GM21786 (cell line): ENCODE measurements at regions not wholly inside any gene's neighbourhood (a gene's known extent, or its start where the extent isn't known, plus 50 kb on each side); places are given as distances from the start of the nearest gene placed in this dataset.
"Not testable (repeated sequence)": the region's sequence is repeated elsewhere in the genome, so short reads cannot be mapped to it uniquely, and the experiment has no call there.

Experiments
- ATAC-seq: cut with Tn5 transposase; IDR thresholded peaks from one replicate; pipeline ENCODE4 v1.9.1; 2021; ENCODE audit not compliant: unreplicated experiment

- ATAC-seq: no peak
Observed at GRCh38 chr5:83001796-83002381, 75.3 kb downstream of the TMEM167A start.

- no peak for ATAC-seq
Observed at GRCh38 chr5:83000922-83001321, 76.3 kb downstream of the TMEM167A start.

GRCh38 chr5:83000428-83000827 lies 76.8 kb downstream of the TMEM167A start:
- no peak for ATAC-seq

GRCh38 chr5:82993416-82993815 lies 83.8 kb downstream of the TMEM167A start:
- ATAC-seq: no peak

DNA sequence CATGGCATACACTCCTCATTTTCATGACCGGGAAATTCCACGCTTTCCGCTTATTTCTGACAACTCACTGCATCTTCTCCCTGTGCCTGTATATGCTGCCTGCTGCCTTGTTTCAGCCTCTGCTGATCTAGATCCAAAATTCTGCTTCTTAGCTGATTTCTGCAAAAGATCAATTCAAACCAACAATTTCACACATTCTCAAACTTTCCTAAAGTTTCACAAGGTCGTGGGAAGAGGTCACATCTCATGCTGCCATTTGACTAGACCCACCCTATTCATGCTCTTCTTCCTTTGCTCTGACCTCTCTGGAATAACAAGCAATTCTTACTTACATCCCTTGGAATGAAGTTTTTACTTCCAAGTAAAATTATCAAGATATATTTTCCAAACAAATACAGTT lies 84.5 kb downstream of the TMEM167A start:
- ATAC-seq: no peak

GRCh38 chr5:82991678-82992323 lies 85.4 kb downstream of the TMEM167A start:
- ATAC-seq: no peak

GRCh38 chr5:82991059-82991458 lies 86.1 kb downstream of the TMEM167A start:
- no peak for ATAC-seq

DNA sequence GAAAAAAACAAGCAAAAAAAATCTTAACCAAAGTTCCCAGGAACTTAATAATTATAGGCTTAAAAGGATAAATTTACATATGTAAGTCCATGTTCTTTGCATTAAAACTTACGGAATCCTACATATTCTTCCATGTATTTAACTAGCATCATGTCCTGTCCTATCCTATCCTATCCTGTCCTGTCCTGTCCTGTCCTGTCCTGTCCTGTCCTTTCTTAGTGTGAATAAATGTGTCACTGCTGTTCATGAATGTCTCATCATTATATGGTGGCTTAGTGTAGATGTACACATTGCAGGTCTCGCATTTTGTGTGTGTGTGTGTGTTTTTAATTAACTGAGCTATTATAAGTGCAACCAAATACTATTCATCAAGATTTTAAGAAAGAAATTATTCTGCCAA lies 90.0 kb downstream of the TMEM167A start:
- no peak for ATAC-seq

DNA sequence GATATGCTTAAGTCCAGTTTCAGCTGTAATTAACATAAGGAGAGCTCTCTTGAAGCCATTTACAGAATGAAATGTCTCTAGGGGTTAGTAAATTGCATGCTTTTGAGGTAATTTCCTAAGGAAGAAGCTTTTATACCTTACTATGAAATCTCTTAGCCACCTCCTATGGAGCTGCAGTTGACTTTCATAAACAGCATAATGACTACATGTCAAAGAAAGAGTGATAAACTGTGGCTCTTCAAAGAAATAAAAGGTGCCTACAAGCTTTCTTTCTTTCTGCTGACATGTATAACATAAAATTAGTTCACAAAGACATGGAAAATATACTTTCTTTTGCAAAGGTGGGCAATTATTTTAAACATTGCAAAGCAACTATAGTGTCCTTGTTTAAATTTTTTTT lies 90.8 kb downstream of the TMEM167A start:
- no peak for ATAC-seq

GRCh38 chr5:82985763-82986162 lies 91.4 kb downstream of the TMEM167A start:
- ATAC-seq: no peak

DNA sequence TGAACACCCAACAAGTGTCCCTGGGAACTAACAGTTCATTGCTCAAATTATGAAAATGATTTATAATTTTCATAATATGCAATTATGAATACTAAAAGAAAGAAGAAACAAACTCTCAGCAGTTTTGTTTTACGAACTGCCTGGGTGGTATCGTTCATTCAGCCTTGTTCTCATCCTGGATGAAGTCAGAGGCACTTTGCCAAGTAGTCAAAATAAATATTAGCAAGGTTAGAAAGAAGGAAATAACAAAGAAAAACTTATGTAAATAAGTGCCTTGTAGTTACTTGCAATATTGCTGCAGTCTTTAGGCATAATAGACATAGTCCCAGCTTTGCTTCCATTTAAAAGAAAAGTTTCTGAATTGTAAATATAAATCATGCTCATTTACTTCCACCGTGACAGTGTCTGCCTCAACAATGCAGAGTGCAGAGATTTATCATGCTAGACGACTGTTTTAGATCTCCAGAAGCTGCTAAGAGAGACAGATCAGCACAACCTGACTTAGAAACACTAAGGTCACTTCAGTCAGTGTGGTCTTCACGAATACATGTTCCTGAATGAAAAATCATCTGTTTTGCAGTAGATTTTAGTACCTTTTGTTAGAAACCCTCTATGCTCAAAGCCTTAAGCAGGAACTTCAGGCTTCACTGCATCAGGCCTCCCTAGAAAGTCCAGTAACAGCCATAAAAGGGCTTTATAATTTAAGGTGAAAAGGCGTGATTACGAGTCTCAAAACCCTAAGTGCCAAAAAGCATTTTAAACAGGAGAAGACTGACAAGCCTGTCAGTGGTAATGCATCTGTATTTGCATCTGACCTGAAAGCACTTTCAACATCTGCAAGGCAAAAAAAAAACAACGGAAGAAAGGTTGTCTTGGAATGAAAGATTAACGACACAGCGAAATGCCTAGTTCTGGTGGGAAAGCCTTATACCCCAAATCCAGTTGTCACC lies 92.1 kb downstream of the TMEM167A start:
- no peak for ATAC-seq

DNA sequence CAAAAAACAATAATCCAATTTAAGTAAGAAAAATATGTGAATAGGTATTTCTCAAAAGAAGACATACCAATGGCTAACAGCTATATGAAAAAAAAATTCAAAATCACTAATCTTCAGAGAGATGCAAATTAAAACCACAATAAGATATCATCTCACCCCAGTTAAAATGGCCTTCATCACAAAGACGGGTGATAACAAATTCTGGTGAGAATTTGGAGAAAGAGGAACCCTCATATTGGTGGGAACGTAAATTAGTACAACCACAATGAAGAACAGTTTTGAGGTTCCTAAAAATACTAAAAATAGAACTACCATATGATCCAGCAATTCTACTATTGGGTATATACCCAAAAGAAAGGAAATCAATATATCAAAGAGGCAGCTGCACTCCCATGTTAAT lies 94.3 kb downstream of the TMEM167A start:
- ATAC-seq: no peak

GRCh38 chr5:82976887-82977286 lies 100.3 kb downstream of the TMEM167A start:
- ATAC-seq: not testable (repeated sequence)

- ATAC-seq: no peak
Observed at GRCh38 chr5:82975812-82976211, 101.4 kb downstream of the TMEM167A start.

DNA sequence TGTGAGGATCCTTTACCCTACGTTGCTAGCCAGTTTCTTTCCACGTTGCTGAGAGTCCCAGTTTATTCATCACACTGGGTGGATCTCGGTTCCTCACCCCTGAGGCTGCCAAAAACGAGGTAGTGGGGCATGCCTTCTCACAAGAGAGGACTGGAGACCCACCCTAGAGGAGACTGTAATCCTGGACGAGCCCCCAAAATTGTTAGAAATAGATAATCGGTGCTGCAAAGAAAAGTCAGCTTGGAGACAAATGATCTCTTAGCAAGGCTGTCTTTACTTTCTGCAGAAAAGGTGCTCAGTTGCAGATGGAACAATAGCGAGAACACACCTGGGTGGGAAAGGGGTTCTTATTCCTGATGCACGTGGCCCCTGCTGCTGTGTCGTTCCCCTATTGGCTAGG lies 101.8 kb downstream of the TMEM167A start:
- no peak for ATAC-seq

DNA sequence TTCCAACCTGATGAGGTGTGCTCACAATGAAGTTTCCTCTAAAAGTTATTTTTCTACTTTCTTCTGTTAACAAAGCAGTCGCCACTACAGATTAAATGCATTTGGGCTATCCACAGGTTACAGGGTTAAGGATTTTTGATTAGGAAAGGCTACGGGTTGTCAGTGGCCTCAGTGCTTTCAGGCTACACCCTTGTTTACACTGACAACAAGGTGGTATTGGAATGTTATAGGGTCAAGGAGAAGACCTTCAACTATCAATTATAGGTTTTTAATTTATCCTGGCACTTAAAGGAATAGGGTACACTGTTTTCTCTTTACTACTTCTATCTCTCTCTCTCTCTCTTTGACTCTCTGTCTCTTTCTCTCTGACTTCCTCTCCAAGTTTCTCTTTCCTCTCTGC lies 102.8 kb downstream of the TMEM167A start:
- ATAC-seq: not testable (repeated sequence)

- ATAC-seq: no peak
Observed at GRCh38 chr5:82971901-82972300, 105.3 kb downstream of the TMEM167A start.

GRCh38 chr5:82971034-82971806 lies 106.0 kb downstream of the TMEM167A start:
- ATAC-seq: not testable (repeated sequence)

DNA sequence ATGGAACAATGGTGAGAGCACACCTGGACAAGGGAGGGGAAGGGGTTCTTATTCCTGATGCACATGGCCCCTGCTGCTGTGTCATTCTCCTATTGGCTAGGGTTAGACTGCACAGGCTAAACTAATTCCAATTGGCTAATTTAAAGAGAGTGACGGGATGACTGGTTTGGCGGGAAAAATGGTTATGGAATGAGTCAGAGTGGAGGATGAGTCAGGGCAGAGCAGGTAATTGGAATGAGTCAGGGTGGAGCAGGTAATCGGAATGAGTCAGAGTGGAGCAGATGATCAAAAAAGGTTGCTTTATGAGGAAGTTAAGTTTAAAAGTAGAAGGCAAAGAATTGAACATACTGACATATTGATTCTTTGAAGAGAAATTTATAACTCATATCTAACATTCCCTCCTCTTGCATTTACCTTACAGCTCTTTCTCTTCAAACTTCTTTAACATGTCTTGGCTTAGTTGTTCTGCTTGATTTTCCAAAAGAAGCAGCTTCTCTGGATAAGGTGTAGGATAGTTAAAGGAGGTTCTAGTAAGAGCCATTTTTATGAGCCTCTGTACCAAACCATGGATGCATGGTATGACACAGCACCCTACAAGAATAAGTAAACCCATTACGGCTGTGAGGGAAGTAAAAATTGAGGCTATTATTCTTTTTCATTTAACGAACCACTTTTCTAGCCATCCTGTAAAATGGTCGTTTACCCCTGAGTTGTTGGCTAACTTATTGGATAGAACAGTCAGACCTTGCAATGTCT lies 107.8 kb downstream of the TMEM167A start:
- ATAC-seq: not testable (repeated sequence)

DNA sequence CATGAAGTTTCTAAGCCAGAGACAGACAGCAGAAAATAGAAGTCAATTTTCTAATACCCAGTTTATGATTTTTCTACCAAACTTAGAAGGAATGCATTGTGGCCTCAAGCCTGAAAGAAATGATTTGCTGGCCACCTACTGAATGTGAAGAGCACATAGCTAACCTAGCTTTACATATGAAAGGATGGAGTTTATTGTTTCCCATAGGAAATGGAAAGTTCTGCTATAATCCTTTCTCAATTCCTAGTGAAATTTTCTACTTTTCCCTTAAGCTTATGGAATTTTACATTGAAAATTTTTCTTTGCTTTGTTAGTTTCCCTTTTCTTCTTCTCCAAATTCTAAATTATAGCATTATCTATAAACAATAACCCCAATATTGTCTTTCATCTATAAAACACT lies 110.1 kb downstream of the TMEM167A start:
- no peak for ATAC-seq
